GM19240 (cell line): ENCODE measurements at regions not wholly inside any gene's neighbourhood (a gene's known extent, or its start where the extent isn't known, plus 50 kb on each side); places are given as distances from the start of the nearest gene placed in this dataset.

Experiments used
- DNase-seq: peaks from one replicate; pipeline ENCODE4 v3.0.0; 2011; ENCODE audit warnings: low spot score; ENCODE audit not compliant: insufficient read length

DNA sequence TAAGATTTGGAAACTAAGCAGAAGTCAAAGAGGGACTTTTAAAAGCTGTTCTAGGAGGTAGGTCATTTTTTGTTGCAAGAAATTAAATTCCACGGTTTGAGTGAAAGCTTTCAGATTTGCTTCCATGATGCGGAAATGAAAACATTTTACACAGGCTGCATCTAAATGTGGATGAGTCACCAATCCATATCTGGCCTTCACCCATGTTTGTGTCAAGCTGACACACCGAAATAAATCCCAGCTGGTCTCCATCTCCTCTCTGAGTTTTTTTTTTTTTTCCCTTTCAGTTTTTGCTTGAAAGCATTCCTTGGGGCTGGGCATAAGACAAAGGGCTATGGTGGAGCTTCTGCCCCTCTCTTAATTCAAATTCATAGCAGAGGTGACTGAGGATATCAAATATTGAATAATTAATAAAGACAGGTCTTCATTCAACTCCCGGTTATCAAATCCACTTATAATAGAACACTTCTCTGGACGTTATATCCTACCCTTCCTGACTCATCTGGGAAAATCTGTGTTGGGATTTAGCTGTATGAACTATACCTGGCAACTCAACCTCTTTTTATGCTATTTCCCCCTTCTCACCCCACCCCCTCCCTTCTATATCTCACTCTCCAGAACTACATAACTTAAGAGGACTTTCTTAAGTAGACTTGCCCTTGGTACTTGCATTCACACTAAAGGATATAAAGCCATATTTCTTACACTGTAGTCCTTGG lies 558.3 kb upstream of the GCFC2 start:
- DNase-seq, result no peak

DNA sequence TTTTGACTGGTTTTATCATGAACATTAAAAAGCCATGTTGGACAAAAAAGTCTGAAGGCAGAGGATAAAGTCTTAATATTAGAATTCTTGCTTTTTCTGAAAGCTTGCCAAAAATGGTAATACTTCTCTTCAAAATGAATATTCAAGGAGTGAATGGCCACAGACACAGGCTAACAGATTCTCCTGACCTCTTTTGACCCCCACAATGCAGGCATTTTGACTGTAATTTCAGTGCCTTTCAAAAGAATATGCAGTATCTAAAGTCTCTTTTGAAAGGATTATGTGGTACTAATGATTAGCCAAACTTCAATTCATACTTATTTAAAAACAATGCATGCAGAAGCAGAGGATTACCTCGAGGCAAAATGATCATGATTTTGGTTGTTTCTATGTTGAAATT lies 557.8 kb upstream of the GCFC2 start:
- DNase-seq, result no peak

DNA sequence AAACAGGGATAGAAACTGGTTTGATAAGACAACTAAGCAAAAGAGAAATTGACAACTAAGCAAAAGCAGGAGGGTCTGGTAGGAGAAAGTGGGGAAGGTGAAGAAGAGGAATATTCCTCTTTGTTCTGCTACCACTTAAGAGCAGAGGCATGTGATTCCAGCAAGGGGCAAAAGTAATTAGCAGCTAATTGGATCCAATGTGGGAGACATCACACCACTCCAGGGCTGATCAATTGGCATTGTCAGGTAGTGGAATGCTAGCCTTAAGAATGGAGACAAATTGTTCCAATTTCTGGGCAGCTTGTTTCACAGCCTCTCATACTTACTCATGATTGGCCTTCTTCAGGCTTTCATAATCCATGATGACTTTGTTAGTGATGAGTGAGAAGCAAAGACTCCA lies 547.1 kb upstream of the GCFC2 start:
- DNase-seq, result no peak

DNA sequence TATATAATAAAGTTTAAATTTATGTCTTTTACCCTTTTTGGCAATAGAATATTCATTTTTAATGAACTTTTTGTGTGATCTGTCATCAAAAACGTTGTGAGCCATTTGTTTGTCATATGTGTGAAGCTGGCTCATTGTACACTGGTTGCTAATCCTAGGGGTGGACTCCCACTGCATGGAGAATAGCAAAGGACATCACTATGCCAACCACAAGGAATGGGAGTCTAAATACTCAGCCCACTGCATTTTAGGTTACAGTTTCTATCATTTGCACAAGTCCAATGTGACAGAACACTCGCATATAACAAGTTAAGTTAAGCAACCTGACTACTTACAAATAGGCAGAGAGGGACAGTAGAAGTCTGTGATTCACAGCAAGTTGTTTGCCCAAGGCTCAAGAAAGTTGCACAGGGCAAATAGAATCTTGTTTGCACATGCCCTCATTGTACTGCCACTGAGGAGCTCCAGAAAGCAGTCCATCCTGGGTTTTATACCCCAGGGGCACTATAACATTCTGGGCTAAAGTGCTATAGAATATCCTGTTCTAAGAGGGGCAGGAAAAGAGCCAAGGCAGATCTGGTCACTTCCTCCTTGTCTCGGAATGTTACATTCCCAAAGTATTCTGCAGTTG lies 545.9 kb upstream of the GCFC2 start:
- DNase-seq, result no peak

DNA sequence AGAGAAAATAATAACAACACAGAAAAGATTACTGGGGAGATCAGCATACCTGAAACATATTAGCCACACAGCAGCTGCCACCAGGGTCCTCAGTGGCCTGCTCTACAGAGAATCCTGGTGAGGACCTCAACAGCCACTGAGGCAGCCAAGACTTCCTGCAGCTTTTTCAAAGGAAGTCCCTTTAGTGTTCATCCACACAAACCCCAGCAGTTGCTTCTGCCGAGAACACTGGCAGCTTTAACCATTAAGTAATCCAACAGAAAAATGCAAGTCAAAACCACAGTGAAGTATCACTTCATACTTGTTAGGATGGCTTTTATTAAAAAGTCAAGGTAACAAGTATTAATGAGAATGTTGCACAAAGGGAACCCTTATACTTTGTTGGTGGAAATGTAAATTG lies 542.0 kb upstream of the GCFC2 start:
- DNase-seq, result no peak

DNA sequence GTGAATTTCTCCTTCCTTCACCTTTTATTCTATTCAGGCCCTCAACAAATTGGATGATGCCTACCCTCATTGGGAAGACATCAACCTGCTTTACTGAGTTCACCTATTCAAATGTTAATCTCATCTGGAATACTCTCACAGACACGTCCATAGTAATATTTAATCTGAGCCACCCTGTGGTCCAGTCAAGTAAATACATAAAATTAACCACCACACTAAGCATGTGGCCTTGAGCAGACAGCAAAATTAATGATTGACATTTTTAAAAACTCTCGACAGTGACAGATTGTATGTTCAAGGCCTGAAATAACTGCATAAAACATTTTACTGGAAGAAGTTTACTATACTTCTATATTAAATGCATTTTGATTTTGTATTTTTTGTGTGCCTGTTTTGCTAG lies 540.6 kb upstream of the GCFC2 start:
- no peak for DNase-seq

DNA sequence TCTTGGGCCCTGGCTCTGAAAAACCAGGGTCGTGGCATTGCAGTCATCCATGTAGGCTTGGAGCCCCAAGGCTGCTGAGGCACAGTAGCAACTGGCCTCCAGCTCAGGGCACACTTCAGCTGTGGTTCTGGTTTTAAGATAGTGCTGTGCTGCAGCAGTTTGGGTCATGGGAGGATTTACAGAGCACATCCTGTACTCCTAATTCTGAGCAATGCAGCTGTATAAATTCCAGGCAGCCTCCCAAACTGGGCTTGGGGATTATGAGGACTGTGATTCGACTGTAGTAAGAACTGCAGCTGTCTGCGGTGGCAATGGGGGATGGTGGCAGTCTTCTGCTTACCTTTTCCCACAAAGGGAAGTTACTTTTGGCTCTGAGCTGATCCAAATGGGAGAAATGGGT lies 536.3 kb upstream of the GCFC2 start:
- no peak for DNase-seq

DNA sequence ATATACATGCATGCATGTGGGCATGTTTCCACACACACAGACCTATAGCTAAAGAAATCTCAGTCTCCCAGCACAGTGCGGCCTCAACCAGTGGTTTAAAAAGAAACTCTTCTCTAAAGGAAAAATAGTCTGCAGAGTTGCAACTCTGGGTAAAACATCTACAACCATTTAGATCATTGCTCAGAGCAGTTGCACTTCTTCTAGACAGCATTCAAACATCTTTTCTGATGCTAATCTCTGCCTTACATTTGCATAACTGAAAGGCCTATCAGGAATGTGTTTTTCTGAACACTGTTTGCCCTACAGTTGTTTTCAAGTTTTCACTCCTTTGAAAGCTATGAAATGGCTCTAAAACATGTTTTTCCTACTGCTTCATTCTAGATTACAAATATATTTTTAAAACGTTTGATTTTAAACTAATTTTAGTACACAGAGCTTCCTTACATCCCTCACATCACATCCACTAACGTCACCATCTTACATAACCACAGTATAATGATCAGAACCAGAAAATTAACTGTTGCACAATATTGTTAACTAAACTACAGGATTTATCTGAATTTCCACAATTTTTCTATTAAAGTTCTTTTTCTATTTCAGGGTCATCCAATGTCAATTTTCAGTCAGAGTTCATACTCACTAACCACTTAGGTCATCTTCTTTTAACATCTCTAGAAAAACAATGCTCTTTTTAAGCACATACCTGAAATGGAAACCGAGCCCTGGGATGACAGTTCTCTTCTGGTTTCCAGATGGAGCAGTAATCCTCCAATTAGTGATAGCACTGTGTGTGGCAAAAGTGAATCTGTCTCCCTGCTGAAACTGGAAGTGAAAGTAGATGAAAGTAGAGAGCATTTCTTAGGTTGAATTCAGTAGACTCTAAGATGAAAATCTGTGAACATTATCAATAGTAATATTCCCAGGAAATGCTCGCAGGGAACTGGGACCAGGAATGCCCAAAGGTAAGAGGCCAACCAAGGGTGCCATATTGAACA lies 501.6 kb upstream of the GCFC2 start:
- no peak for DNase-seq

DNA sequence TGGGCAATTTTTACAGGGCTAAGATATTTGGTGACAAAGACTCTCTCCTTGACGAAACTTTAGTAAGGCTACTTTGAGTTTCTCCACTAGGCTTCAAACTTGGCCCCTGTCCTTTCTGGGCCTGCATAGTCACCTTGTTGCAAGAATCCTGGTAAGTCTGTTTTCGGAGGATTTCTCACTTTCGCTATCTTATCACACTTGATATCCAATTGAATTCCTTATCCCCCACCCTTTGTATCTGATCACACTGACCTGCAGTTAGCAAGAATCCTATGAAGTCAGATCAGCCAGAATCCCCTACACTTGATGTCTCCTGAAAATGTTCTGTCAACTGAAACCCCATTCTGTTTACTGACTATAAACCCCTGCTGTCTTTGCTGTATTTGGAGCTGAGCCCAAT lies 499.8 kb upstream of the GCFC2 start:
- no peak for DNase-seq

DNA sequence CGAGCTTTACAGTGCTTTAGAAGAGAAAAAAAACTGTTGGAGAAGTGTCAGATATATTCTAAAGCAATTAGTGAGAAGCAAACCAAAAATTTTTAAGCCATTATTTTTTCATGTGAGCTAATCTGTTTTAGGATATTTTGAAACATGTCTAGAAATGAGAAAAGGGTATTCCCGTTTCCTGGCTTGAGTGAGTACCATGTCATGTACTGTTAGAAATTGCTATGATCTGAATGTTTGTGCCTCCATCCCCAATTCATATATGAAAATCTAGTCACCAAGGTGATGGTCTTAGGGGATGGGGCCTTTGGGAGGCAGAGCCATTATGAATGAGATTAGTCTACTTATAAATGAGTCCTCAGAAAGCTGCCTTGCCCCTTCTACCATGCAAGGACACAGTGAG lies 493.3 kb upstream of the GCFC2 start:
- DNase-seq, result no peak

DNA sequence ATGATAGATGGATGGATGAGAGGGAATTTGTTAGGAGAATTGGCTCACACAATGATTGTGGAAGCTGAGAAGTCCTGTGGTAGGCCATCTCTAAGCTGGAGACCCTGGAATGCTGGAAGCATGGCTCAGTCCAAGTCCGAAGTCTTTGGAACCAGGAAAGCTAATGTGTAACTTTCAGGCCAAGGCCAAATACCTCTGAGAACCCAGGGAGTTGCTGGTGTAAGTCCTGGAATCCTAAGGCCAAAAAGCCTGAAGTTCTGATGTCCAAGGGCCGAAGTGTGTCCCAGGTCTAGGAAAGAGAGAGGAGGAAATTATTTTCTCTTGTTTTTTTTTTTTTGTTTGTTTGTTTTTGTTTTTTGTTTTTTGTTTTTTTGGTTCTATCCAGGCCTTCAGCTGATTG lies 492.2 kb upstream of the GCFC2 start:
- no peak for DNase-seq

DNA sequence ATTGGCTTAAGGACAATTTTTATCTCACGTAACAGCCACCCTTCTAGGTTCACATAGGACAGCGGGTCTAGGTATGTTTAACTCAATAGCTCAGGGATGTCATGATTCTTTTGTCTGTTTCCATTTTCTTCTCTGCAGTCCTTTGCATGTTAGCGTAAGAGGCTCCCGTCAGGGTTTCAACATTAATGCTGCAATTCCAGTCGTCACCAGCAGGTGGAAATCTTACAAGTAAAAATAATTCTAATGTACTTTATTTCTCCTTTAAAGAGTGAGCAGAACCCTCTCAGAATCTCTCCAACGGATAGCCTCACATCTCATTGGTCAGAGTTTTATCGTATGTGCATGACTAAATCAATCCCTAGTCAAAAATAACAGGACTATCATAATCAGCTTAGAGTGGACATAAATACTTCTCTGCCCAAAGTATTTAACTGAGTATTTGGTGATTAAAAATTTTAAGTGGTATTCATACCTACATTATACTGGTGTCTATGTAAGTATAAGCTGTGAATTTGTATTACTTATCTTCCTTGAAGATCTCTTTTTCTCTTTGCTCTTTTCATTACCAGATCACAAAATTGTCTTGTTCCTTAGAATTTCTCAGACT lies 487.2 kb upstream of the GCFC2 start:
- no peak for DNase-seq

DNA sequence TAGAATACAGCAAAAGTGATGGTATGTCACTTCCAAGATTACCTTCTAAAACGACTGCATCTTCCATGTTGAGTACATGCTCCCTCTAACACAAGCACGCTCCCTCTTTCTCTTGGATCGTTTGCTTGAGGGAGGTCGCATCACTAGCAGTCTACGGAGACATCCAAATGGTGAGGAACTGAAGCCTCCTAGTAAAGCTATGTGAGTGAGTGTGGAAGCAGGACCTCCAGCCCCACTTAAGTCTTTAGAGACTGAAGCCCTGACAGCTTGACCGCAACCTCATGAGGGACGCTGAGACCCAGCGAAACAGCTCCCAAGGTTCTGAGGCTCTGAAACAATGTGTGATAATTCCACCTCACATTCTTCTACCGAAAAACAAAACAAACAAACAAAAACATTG lies 486.7 kb upstream of the GCFC2 start:
- DNase-seq, result no peak

DNA sequence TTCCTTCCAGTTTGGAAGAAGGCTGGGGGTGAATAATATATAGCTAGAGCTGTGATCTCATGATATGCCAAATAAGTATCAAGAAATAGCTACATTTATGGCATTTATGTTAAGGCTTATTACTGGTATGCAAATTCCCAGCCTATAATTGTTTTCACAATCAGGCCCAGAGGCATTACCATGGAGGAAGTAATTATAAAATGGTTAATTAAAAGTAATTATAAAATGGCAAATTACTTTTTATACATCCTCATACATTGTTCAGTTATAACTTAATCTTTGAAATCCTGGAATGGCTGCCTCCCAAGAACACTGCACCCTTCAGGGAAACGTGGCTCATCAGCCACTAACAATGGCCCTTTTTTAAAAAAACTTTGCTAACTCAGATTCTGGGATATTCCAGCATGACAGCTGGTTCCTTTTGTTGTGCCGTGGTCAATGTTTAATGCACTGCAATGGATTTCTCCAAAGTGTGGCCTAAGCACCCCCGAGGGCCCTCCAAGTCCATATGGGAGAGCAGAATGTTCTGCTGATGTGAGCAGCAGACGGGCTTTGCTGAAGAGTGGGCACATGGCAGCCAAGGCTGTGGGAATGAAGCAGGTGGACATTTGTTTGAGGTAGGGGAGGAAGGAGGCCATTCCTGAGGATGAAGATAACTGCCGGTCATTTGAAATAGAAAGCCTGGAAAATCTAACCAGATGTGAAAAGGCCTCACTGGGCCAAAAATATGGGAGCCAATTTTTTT lies 483.5 kb upstream of the GCFC2 start:
- DNase-seq, result no peak

DNA sequence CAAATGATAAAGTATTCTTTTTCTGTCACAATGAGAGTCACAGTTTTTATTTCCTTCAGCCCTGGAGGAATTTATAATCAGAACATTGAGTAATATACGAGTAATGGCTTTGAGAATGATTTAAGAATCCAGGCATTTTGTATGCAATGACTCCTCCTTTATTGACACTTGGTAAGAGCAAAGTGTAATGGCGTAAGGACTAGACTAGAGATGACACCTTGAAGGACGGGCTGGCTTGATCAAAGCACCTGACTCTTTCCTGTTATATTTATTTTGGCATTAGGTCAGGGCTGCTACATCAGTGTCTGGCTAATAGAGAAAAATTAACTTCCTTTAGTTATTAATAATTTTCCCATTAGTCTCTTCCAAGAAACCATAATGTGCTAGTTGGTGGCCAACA lies 482.4 kb upstream of the GCFC2 start:
- no peak for DNase-seq

DNA sequence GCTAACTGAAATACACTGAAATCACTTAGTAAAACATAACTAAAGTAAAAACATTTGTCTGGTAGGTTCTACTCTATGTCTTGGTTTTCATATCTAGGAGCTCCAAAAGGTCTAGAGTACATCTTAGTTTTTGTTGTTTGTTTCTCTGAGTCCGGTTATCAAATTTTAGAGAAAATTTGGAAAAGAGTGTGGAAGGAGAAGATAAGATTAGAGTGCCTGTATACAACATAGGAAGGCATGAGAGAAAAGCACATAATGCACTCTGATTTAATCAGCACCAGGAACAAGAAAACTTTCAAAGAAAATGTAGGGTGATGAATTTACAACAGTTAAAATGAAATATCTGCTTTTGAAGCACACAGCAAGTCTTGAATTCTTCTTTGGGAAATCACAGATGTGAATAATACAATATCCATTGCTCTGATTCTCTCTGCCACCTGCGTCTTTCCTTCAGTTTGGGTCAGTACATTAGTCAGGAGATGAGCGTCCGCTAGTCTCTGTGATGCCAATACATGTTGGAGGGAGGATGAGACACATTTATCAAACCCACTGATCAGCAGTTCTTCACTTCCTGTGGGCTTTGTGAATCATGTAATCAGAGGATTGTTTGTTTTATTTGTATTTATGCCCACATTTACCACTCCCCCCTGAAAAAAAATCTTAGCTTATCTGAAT lies 477.8 kb upstream of the GCFC2 start:
- DNase-seq, result no peak

DNA sequence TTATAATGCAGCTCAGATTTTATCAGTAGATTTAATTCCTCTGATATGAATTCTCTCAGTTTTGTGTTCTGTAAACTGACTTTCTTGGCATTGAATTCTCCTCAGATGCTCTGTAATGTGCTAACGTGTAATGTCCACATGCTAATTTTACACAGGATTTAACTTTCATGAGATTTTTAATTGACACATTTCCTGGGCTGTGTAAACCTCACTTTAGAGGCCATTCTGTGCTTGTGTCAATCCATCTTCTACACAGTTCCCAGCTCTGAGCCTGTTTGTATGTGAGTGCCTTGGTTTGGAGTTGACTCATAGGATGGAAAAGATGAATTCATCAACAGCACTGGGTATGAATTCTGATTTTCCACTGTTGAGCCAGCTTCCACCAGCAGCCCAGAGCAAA lies 476.7 kb upstream of the GCFC2 start:
- no peak for DNase-seq

DNA sequence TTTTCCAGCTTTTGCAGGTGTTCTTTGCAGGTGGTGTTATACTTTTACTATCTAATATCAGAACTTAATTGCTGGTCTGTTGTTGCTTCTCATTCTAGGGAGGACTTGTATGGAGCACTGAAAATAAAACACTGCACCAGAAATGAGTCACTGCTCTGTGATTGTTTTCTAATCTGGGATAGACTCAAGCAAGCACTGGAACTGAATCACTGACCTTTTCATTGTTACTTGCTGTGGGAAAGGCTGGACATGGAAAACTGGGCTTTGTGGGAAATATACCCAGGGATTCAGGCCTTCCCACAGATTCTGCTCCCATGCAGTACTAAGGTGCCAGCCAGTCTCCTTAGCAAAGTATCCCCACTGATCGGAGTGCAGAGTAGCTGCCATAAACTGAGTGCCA lies 470.0 kb upstream of the GCFC2 start:
- DNase-seq, result no peak

DNA sequence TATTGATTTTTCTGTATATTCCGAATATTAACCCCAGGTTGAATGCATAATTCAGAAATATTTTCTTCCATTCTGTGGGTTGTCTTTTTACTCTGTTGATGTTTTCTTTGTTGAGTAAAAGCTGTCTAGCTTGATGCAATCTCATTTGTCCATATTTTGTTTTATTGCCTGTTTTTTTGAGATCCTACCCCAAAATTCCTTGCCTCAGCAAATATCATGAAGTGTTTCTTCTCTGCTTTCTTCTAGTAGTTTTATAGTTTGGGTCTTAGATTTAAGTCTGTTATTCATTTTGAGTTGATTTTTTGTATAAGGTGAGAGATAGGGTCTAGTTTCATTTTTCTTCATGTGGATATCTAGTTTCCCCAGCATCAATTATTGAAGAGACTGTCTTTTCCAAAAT lies 467.9 kb upstream of the GCFC2 start:
- DNase-seq, result no peak

DNA sequence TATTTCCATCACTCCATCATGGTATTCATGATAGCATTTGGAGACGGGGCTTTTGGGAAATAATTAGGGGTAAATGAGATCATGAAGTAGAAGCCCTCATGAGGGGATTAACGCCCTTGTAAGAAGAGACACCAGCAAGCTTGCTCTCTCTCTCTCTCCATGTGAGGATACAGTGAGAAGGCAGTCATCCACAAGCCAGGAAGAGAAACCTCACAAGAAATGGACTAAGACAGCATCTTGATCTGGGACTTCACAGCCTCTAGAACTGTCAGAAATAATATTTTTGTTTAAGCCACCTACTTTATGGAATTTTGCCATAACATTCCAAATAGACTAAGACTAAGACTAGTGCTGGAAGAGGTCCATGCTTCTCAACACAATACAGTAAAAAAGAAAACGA lies 464.6 kb upstream of the GCFC2 start:
- DNase-seq, result no peak

DNA sequence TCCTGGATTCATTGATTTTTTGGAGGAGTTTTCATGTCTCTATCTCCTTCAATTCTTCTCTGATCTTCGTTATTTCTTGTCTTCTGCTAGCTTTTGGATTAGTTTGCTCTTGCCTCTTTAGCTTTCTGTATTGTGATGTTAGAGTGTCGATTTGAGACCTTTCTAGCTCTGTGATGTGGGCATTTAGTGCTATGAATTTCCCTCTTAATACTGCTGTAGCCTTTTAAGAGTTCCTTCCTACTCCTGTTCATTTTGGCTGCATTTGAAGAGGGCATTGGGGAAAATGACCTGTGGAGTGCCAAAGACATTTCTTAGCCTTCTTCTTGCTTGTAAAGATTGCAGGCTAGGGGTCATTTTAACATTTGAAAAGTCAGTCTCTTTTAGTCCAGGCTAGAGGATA lies 463.8 kb upstream of the GCFC2 start:
- DNase-seq, result no peak
